Spleen (tissue), 7 donors: ENCODE measurements at regions not wholly inside any gene's neighbourhood (a gene's known extent, or its start where the extent isn't known, plus 50 kb on each side); places are given as distances from the start of the nearest gene placed in this dataset.

ENCODE experiments used
- CTCF ChIP-seq, 11 experiments: fragments of 200-600 bp in 7 of 11; fragments of 450-650 bp in 4 of 11; sonication (generic) in 4 of 11; IDR thresholded peaks in 8 of 11; conservative IDR thresholded peaks in 3 of 11; 1 replicate in 7 of 11; 2 replicates in 4 of 11; pipeline versions ENCODE4 v1.4.0 to v1.8.0; 2016 to 2021; ENCODE audit warnings: antibody characterized with exemption in 11 of 11, inconsistent platforms in 4 of 11, mild to moderate bottlenecking in 1 of 11
- POLR2A ChIP-seq, 3 donors: fragments of 450-650 bp; IDR thresholded peaks; one replicate each; pipeline ENCODE4 v1.5.1; 2017; ENCODE audit warnings: antibody characterized with exemption in 3 of 3, mild to moderate bottlenecking in 1 of 3
- POLR2AphosphoS5 ChIP-seq, 3 donors: sonication (generic); formaldehyde crosslinking; IDR thresholded peaks; one replicate each; pipeline ENCODE4 v1.5.1; 2017; ENCODE audit warnings: antibody characterized with exemption in 3 of 3
- donor health status: DM: no; HTN: no; CAD: no; lungs with moderate emphysema.
- donor health status: DM: no; HTN: no; CAD: no.
- donor health status: DM: no; HTN: no; CAD: no.

- TF ChIP-seq CTCF (IDR thresholded peaks at IDR 0.05 in 8 of 11, conservative IDR thresholded peaks at IDR 0.05 in 3 of 11) (no peak), POLR2AphosphoS5 (IDR thresholded peaks at IDR 0.05) (no peak), POLR2A (IDR thresholded peaks at IDR 0.05) (no peak)
Observed at GRCh38 chr5:74400067-74400466, 240.5 kb downstream of the ENC1 start.
